ENCODE measurements at regions not wholly inside any gene's neighbourhood (a gene's known extent, or its start where the extent isn't known, plus 50 kb on each side); places are given as distances from the start of the nearest gene placed in this dataset.

DNA sequence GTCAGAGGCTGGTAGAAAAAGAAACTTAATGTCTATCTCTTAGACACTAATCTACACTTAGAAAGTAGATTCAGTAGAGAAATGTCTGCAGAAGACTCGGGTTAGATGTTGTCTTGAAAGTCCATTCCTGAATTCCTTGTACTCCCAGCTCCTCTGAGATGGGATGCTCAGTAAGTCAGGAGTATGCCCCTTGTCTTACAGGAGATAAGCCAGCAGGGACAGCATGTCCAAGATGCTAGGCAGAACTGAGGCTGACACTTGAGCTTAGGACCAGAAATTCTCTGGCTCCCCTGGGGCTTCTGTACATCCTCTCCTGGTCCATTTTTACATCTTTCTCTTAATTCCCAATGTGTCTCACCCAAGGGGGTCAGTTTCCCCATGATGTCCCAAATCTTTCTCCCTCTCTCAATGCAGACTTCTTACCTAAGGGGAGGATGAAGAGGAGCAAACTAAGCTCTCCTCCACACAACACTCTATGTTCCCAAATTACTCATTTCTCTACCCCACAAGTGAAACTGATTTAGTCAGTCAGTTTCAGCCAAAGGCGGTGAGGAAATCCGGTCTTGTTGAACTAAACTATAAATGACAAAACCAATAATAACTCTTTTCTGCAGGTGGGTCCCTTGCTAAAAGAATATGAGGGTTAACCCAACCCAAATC, 558.2 kb upstream of the DIPK2B start:
- TF ChIP-seq, protein P1, sequence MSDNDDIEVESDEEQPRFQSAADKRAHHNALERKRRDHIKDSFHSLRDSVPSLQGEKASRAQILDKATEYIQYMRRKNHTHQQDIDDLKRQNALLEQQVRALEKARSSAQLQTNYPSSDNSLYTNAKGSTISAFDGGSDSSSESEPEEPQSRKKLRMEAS (IDR thresholded peaks at IDR 0.05; ENCODE audit: low read depth, low read length), result no peak
- TF ChIP-seq CTCF (IDR thresholded peaks at IDR 0.05; ENCODE audit: low read depth, low read length) (no peak), POLR2A (IDR thresholded peaks at IDR 0.05; ENCODE audit: extremely low read depth, insufficient read length) (no peak)

Data from NB4 (cell line).